ENCODE measurements at regions not wholly inside any gene's neighbourhood (a gene's known extent, or its start where the extent isn't known, plus 50 kb on each side); places are given as distances from the start of the nearest gene placed in this dataset.
A peak's percentile ranks its signal among the peaks of the same experiment; 100 is the strongest.

- no peak for DNase-seq (ENCODE audit: low spot score)
These were observed 304.7 kb upstream of the SYT4 start for GRCh38 chr18:43581936-43582519.

DNA sequence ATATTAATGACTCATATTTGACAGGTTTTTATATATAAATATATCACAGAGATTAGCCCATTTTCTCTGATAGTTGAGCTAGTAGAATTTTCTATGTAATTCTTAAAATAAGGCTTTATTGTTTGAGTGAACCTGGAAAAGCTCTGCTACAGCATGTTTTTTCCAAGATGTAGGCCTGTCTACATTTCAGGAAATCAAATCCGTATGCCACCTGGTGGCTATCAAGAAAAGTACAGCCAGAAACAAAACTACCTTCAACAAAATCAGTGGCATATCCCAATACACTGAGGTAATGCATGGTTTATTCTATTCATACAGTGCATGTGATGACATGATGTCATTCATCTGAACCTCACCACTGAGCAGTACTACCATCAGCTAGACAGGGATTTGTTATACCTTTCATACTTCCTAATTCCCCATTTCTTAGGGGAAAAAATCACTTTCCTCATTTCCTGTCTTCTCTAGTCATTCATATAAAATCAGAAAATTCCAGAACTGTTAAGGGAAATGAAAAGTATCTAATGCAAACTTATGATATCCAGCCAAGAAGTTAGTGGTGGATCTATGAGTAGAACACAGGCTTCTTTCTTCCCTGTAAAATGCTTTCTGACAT is 310.4 kb upstream of the SYT4 start:
- Histone ChIP-seq H4K91ac (ENCODE audit: low read depth, low read length, poor library complexity) (no peak overlapping the region), H3K18ac (ENCODE audit: low read length) (no peak overlapping the region), H3K9me3 (replicated peaks in 1 of 2; ENCODE audit: control insufficient read depth in 2 of 2, insufficient read depth in 1 of 2, low read depth in 1 of 2, low read length in 2 of 2) (no peaks in the 10 kb centered on the region), H3K27ac (replicated peaks; ENCODE audit: low read length) (no peak overlapping the region), H2BK120ac (ENCODE audit: low read depth, low read length) (no peak overlapping the region), H3K4me2 (ENCODE audit: insufficient read depth, low read length, poor library complexity, severe bottlenecking) (no peak overlapping the region), H3K36me3 (replicated peaks in 1 of 2; ENCODE audit: control insufficient read depth in 2 of 2, insufficient read depth in 2 of 2, low read length in 2 of 2) (no peaks in the 10 kb centered on the region), H2BK5ac (ENCODE audit: low read length) (no peak overlapping the region), H3K4ac (ENCODE audit: low read length) (no peak overlapping the region), H2BK12ac (ENCODE audit: low read length) (no peak overlapping the region), H2BK15ac (ENCODE audit: low read length) (no peak overlapping the region), H3K27me3 (ENCODE audit: control insufficient read depth in 3 of 3, insufficient read depth in 3 of 3, low read depth in 1 of 3, low read length in 3 of 3) (no peaks in the 10 kb centered on the region), H3K4me3 (ENCODE audit: low read length in 2 of 2) (no peak overlapping the region), H3K9ac (ENCODE audit: low read depth, low read length, poor library complexity) (no peak overlapping the region), H4K8ac (ENCODE audit: low read depth, low read length) (no peak overlapping the region), H3K79me1 (ENCODE audit: low read depth, low read length) (no peaks in the 10 kb centered on the region), H3K23ac (ENCODE audit: low read depth, low read length, poor library complexity) (no peak overlapping the region), H3K4me1 (ENCODE audit: control insufficient read depth in 2 of 2, insufficient read depth in 1 of 2, low read depth in 1 of 2, low read length in 2 of 2) (no peaks in the 10 kb centered on the region), H2AFZ (ENCODE audit: low read length) (no peak overlapping the region), H2AK5ac (ENCODE audit: low read depth, low read length) (no peak overlapping the region), H3K14ac (ENCODE audit: low read length) (no peak overlapping the region)
- WGBS, 2 donors (ENCODE audit: extremely low coverage in 2 of 2, insufficient read length in 2 of 2, insufficient replicate concordance in 1 of 2) = no CpG with 5 or more reads among the region's 1 CpG
- peak; percentile 8 for DNase-seq (ENCODE audit: low spot score)

More at GRCh38 chr18:43581936-43582519, 304.7 kb upstream of the SYT4 start:
- no peak overlapping the region for H2BK12ac ChIP-seq (ENCODE audit: low read length)
- no peak overlapping the region for H3K27ac ChIP-seq (replicated peaks; ENCODE audit: low read length)
- no peaks in the 10 kb centered on the region for H3K9me3 ChIP-seq (replicated peaks in 1 of 2; ENCODE audit: control insufficient read depth in 2 of 2, insufficient read depth in 1 of 2, low read depth in 1 of 2, low read length in 2 of 2)
- H3K27me3 ChIP-seq (ENCODE audit: control insufficient read depth in 3 of 3, insufficient read depth in 3 of 3, low read depth in 1 of 3, low read length in 3 of 3) = no peaks in the 10 kb centered on the region
- H4K8ac ChIP-seq (ENCODE audit: low read depth, low read length) = no peak overlapping the region
- no peak overlapping the region for H3K14ac ChIP-seq (ENCODE audit: low read length)
- H3K4ac ChIP-seq (ENCODE audit: low read length) = no peak overlapping the region
- no peaks in the 10 kb centered on the region for H3K36me3 ChIP-seq (replicated peaks in 1 of 2; ENCODE audit: control insufficient read depth in 2 of 2, insufficient read depth in 2 of 2, low read length in 2 of 2)
- H2AFZ ChIP-seq (ENCODE audit: low read length) = no peak overlapping the region
- no peak overlapping the region for H3K9ac ChIP-seq (ENCODE audit: low read depth, low read length, poor library complexity)
- H3K23ac ChIP-seq (ENCODE audit: low read depth, low read length, poor library complexity) = no peak overlapping the region
- H2BK15ac ChIP-seq (ENCODE audit: low read length) = no peak overlapping the region
- no peak overlapping the region for H2BK120ac ChIP-seq (ENCODE audit: low read depth, low read length)
- no CpG with 5 or more reads among the region's 2 CpGs for WGBS, 2 donors (ENCODE audit: extremely low coverage in 2 of 2, insufficient read length in 2 of 2, insufficient replicate concordance in 1 of 2)
- H4K91ac ChIP-seq (ENCODE audit: low read depth, low read length, poor library complexity) = no peak overlapping the region
- H2AK5ac ChIP-seq (ENCODE audit: low read depth, low read length) = no peak overlapping the region
- no peak overlapping the region for H3K18ac ChIP-seq (ENCODE audit: low read length)
- H3K4me3 ChIP-seq (ENCODE audit: low read length in 2 of 2) = no peak overlapping the region
- no peaks in the 10 kb centered on the region for H3K79me1 ChIP-seq (ENCODE audit: low read depth, low read length)
- H2BK5ac ChIP-seq (ENCODE audit: low read length) = no peak overlapping the region
- H3K4me2 ChIP-seq (ENCODE audit: insufficient read depth, low read length, poor library complexity, severe bottlenecking) = no peak overlapping the region
- H3K4me1 ChIP-seq (ENCODE audit: control insufficient read depth in 2 of 2, insufficient read depth in 1 of 2, low read depth in 1 of 2, low read length in 2 of 2) = no peaks in the 10 kb centered on the region

- Histone ChIP-seq H3K27ac (replicated peaks; ENCODE audit: low read length) (no peak overlapping the region), H2BK120ac (ENCODE audit: low read depth, low read length) (no peak overlapping the region), H3K18ac (ENCODE audit: low read length) (no peak overlapping the region), H3K14ac (ENCODE audit: low read length) (no peak overlapping the region), H3K9me3 (replicated peaks in 1 of 2; ENCODE audit: control insufficient read depth in 2 of 2, insufficient read depth in 1 of 2, low read depth in 1 of 2, low read length in 2 of 2) (no peaks in the 10 kb centered on the region), H3K27me3 (ENCODE audit: control insufficient read depth in 3 of 3, insufficient read depth in 3 of 3, low read depth in 1 of 3, low read length in 3 of 3) (no peaks in the 10 kb centered on the region), H3K4me2 (ENCODE audit: insufficient read depth, low read length, poor library complexity, severe bottlenecking) (no peak overlapping the region), H2BK5ac (ENCODE audit: low read length) (no peak overlapping the region), H2BK12ac (ENCODE audit: low read length) (no peak overlapping the region), H4K91ac (ENCODE audit: low read depth, low read length, poor library complexity) (no peak overlapping the region), H3K4me1 (ENCODE audit: control insufficient read depth in 2 of 2, insufficient read depth in 1 of 2, low read depth in 1 of 2, low read length in 2 of 2) (no peaks in the 10 kb centered on the region), H2BK15ac (ENCODE audit: low read length) (no peak overlapping the region), H3K23ac (ENCODE audit: low read depth, low read length, poor library complexity) (no peak overlapping the region), H3K36me3 (replicated peaks in 1 of 2; ENCODE audit: control insufficient read depth in 2 of 2, insufficient read depth in 2 of 2, low read length in 2 of 2) (no peaks in the 10 kb centered on the region), H3K4me3 (ENCODE audit: low read length in 2 of 2) (no peak overlapping the region), H3K4ac (ENCODE audit: low read length) (no peak overlapping the region), H3K79me1 (ENCODE audit: low read depth, low read length) (no peaks in the 10 kb centered on the region), H2AFZ (ENCODE audit: low read length) (peak overlapping the region; percentile 34), H4K8ac (ENCODE audit: low read depth, low read length) (no peak overlapping the region), H3K9ac (ENCODE audit: low read depth, low read length, poor library complexity) (no peak overlapping the region), H2AK5ac (ENCODE audit: low read depth, low read length) (no peak overlapping the region)
- no CpG with 5 or more reads among the region's 3 CpGs for WGBS, 2 donors (ENCODE audit: extremely low coverage in 2 of 2, insufficient read length in 2 of 2, insufficient replicate concordance in 1 of 2)
- no peak for DNase-seq (ENCODE audit: low spot score)
These were observed 311.5 kb upstream of the SYT4 start for GRCh38 chr18:43588838-43589237.

DNA sequence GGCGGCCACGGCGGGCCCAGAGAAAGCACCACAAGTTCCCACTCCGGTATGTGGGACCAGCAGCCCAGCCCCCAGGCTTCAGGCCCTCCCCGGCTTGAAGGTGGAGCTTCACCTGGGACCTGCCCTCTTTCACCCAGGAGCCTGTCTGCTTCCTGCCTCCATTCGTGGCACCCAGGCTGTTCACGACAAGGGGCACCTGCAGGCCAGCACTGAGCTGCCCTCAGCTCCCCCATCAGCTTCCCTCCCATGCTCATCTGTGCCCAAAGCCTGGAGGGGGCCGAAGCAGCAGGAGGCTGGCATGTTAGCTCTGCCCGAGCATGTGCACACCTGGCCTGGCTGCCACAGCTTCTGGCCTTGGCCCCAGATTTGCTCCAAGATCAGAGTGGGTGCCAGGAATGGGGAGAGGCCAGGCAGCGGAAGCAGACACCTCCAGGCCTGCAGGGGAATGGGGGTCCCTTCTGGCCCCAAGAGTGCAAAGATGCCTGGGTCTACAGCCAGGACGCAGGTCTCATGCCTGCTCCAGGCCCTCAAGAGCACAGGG is 312.4 kb upstream of the SYT4 start:
- Histone ChIP-seq H3K4me2 (ENCODE audit: insufficient read depth, low read length, poor library complexity, severe bottlenecking) (no peak overlapping the region), H3K4me3 (ENCODE audit: low read length in 2 of 2) (no peak overlapping the region), H3K9ac (ENCODE audit: low read depth, low read length, poor library complexity) (no peak overlapping the region), H2BK12ac (ENCODE audit: low read length) (no peak overlapping the region), H3K4ac (ENCODE audit: low read length) (peak overlapping the region; percentile 61), H3K27me3 (ENCODE audit: control insufficient read depth in 3 of 3, insufficient read depth in 3 of 3, low read depth in 1 of 3, low read length in 3 of 3) (no peaks in the 10 kb centered on the region), H2BK120ac (ENCODE audit: low read depth, low read length) (no peak overlapping the region), H3K79me1 (ENCODE audit: low read depth, low read length) (no peaks in the 10 kb centered on the region), H4K8ac (ENCODE audit: low read depth, low read length) (no peak overlapping the region), H3K27ac (replicated peaks; ENCODE audit: low read length) (no peak overlapping the region), H3K4me1 (ENCODE audit: control insufficient read depth in 2 of 2, insufficient read depth in 1 of 2, low read depth in 1 of 2, low read length in 2 of 2) (no peaks in the 10 kb centered on the region), H3K36me3 (replicated peaks in 1 of 2; ENCODE audit: control insufficient read depth in 2 of 2, insufficient read depth in 2 of 2, low read length in 2 of 2) (no peaks in the 10 kb centered on the region), H2BK5ac (ENCODE audit: low read length) (peak overlapping the region; percentile 42), H3K9me3 (replicated peaks in 1 of 2; ENCODE audit: control insufficient read depth in 2 of 2, insufficient read depth in 1 of 2, low read depth in 1 of 2, low read length in 2 of 2) (no peaks in the 10 kb centered on the region), H3K14ac (ENCODE audit: low read length) (peak overlapping the region; percentile 27), H3K18ac (ENCODE audit: low read length) (peak overlapping the region; percentile 48), H2BK15ac (ENCODE audit: low read length) (no peak overlapping the region), H4K91ac (ENCODE audit: low read depth, low read length, poor library complexity) (no peak overlapping the region), H2AK5ac (ENCODE audit: low read depth, low read length) (peak overlapping the region; percentile 15), H2AFZ (ENCODE audit: low read length) (no peak overlapping the region), H3K23ac (ENCODE audit: low read depth, low read length, poor library complexity) (no peak overlapping the region)
- WGBS, 2 donors (ENCODE audit: extremely low coverage in 2 of 2, insufficient read length in 2 of 2, insufficient replicate concordance in 1 of 2) = no CpG with 5 or more reads among the region's 11 CpGs
- DNase-seq (ENCODE audit: low spot score) = no peak
